ENCODE measurements at regions not wholly inside any gene's neighbourhood (a gene's known extent, or its start where the extent isn't known, plus 50 kb on each side); places are given as distances from the start of the nearest gene placed in this dataset.

GRCh38 chr4:1565598-1566295 is 118.4 kb downstream of the FAM53A start:
- DNase-seq (ENCODE audit: low read depth in 1 of 2, low spot score in 1 of 2) (no peak), ATAC-seq (peak; percentile 1 to 12; a peak in 2 of 6 replicates), FAIRE-seq (no peak)
- POLR2A ChIA-PET: no interaction called here
- TF ChIP-seq SMC3 (IDR thresholded peaks at IDR 0.05) (no peak), SREBF2 (IDR thresholded peaks at IDR 0.05) (no peak), PBX3 (IDR thresholded peaks at IDR 0.05) (no peak), MAFK (IDR thresholded peaks at IDR 0.05; ENCODE audit: partially characterized antibody) (no peak), EHMT2 (IDR thresholded peaks at IDR 0.05; ENCODE audit: low read depth) (no peak), POLR2A (IDR thresholded peaks at IDR 0.05; ENCODE audit: low read length) (no peak), ATOH8 (CRISPR knock-in tag; IDR thresholded peaks at IDR 0.05; ENCODE audit: low read depth) (no peak), MYC (IDR thresholded peaks at IDR 0.05; ENCODE audit: borderline replicate concordance, low read length) (no peak), JUNB (IDR thresholded peaks at IDR 0.05) (no peak), NPAS2 (CRISPR knock-in tag; IDR thresholded peaks at IDR 0.05; ENCODE audit: borderline replicate concordance) (no peak), EP300 (IDR thresholded peaks at IDR 0.05) (no peak), TFCP2L1 (CRISPR knock-in tag; IDR thresholded peaks at IDR 0.05) (no peak), TP53 (CRISPR knock-in tag; IDR thresholded peaks at IDR 0.05) (no peak), ESRRA (IDR thresholded peaks at IDR 0.05; ENCODE audit: borderline replicate concordance, low read length) (no peak), ZNF302 (CRISPR knock-in tag; IDR thresholded peaks at IDR 0.05) (no peak), GATA3 (IDR thresholded peaks at IDR 0.05; ENCODE audit: borderline replicate concordance) (no peak), EHF (CRISPR knock-in tag; IDR thresholded peaks at IDR 0.05) (no peak), POLR2AphosphoS2 (conservative IDR thresholded peaks at IDR 0.05; ENCODE audit: low read length) (no peak), NFE2L2 (conservative IDR thresholded peaks at IDR 0.05; ENCODE audit: low read length) (no peak), RARB (CRISPR knock-in tag; IDR thresholded peaks at IDR 0.05) (no peak)
- H3K9me3 ChIP-seq: no peaks in the 10 kb centered on the region
- CTCF ChIA-PET: interaction anchor here (1.0 to 1.2 kb wide), 2 partner anchors 8 to 22 kb away, joined by 3 to 6 read pairs; no protein-coding TSS in a partner anchor
- no peak overlapping the region for H3K4me3 ChIP-seq
- peak overlapping the region; percentile 50; the same call in 2 of the 3 replicates for H3K4me2 ChIP-seq
- WGBS (ENCODE audit: missing lambda C conversion rate): no CpG with 5 or more reads among the region's 29 CpGs
- peaks cover 4% of the 10 kb centered on the region; the same call in 1 of the 3 replicates for H3K4me1 ChIP-seq
- H3K27ac ChIP-seq: no peak overlapping the region

- H3K9me3 ChIP-seq: no peaks in the 10 kb centered on the region
- 53% methylated on average over 8 of the region's 21 CpGs for WGBS (ENCODE audit: missing lambda C conversion rate)
- DNase-seq (ENCODE audit: low read depth in 1 of 2, low spot score in 1 of 2) (no peak), ATAC-seq (no peak), FAIRE-seq (no peak)
- ChIA-PET POLR2A (no interaction called here), CTCF (interaction anchor here (1.0 kb wide), 1 partner anchor 9 kb away, joined by 6 read pairs; no protein-coding TSS in a partner anchor)
- H3K4me1 ChIP-seq: peaks cover 4% of the 10 kb centered on the region; the same call in 1 of the 3 replicates
- no peak overlapping the region for H3K27ac ChIP-seq
- no peak overlapping the region for H3K4me3 ChIP-seq
- H3K4me2 ChIP-seq: no peak overlapping the region
- TF ChIP-seq EHMT2 (IDR thresholded peaks at IDR 0.05; ENCODE audit: low read depth): no peak
- no peak for TF ChIP-seq ZFP36 (IDR thresholded peaks at IDR 0.05; ENCODE audit: borderline replicate concordance, partially characterized antibody)
- TF ChIP-seq ELK1 (IDR thresholded peaks at IDR 0.05; ENCODE audit: low read depth, low read length): no peak
- TF ChIP-seq KDM1A (IDR thresholded peaks at IDR 0.05; ENCODE audit: low read depth): no peak
- no peak for TF ChIP-seq ZC3H11A (IDR thresholded peaks at IDR 0.05)
- TF ChIP-seq HES2 (IDR thresholded peaks at IDR 0.05): no peak
- TF ChIP-seq HOXB13 (CRISPR knock-in tag; IDR thresholded peaks at IDR 0.05; ENCODE audit: low read depth): no peak
- no peak for TF ChIP-seq REST (IDR thresholded peaks at IDR 0.05)
These were observed 119.4 kb downstream of the FAM53A start for GRCh38 chr4:1564535-1565375.

Data from A549 (cell line).